OCI-LY7 (cell line): ENCODE measurements at regions not wholly inside any gene's neighbourhood (a gene's known extent, or its start where the extent isn't known, plus 50 kb on each side); places are given as distances from the start of the nearest gene placed in this dataset.

Source experiments
- CTCF ChIP-seq: fragments of 200-600 bp; sonication (generic); conservative IDR thresholded peaks from 2 replicates; pipeline ENCODE4 v1.5.1; 2014; ENCODE audit warnings: mild to moderate bottlenecking, antibody characterized with exemption, low read length, moderate library complexity, mixed read lengths
- EZH2phosphoT487 ChIP-seq: fragments of 200-600 bp; sonication (generic); IDR thresholded peaks from 2 replicates; pipeline ENCODE4 v1.6.1; 2018; ENCODE audit warnings: low read depth, borderline replicate concordance, mild to moderate bottlenecking, mixed run types, antibody characterized with exemption, low read length, moderate library complexity, mixed read lengths

- TF ChIP-seq CTCF (no peak), EZH2phosphoT487 (no peak)
These were observed 102.7 kb upstream of the PRSS1 start for GRCh38 chr7:142646386-142647140.
